GM18499 (cell line): ENCODE measurements at regions not wholly inside any gene's neighbourhood (a gene's known extent, or its start where the extent isn't known, plus 50 kb on each side); places are given as distances from the start of the nearest gene placed in this dataset.

Source experiments
- ATAC-seq: cut with Tn5 transposase; IDR thresholded peaks from one replicate; pipeline ENCODE4 v1.9.1; 2021; ENCODE audit warnings: moderate number of reproducible peaks; ENCODE audit not compliant: insufficient read depth, unreplicated experiment

- ATAC-seq = no peak
Observed at GRCh38 chr18:78564030-78564429, 415.6 kb upstream of the SALL3 start.

GRCh38 chr18:78564518-78564917, 415.1 kb upstream of the SALL3 start:
- no peak for ATAC-seq

GRCh38 chr18:78565240-78565639, 414.4 kb upstream of the SALL3 start:
- no peak for ATAC-seq

DNA sequence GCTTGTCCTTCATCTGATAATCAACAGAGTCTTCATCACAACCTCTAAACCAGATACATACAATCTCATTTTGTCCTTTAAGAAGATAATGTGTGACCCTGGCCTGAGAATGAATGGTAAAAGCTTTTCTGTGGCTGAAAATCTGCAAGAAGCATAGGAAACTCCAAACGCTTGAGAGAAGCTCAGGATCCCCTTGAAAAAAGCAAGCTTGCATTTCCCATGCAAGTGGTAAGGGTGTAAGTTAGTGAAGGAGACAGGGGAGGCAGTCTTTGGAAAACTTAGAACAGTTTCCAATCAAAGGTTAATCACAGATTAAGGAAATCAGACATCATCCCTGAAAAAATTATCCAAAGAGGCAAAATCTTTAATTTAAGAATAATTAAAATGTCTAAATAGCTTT, 413.6 kb upstream of the SALL3 start:
- no peak for ATAC-seq

DNA sequence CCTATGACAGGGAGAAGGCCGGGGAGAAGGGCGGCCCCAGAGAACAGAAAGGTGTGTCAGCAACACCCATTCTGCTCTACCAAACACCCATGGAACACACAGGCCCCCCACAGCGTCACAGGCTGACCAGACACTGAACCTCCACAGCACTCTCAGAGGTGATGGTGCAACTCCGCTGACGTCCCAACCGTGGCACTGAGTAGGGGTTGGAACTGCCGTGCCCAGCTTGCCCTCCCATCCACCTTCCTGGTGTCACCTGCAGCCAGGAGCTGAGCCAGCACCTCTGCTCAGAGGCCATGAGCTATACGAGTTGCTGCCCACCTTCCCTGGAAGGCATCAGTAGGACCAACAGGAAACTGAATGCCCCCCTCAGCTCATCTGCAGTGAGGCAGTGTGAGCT, 412.9 kb upstream of the SALL3 start:
- no peak for ATAC-seq

DNA sequence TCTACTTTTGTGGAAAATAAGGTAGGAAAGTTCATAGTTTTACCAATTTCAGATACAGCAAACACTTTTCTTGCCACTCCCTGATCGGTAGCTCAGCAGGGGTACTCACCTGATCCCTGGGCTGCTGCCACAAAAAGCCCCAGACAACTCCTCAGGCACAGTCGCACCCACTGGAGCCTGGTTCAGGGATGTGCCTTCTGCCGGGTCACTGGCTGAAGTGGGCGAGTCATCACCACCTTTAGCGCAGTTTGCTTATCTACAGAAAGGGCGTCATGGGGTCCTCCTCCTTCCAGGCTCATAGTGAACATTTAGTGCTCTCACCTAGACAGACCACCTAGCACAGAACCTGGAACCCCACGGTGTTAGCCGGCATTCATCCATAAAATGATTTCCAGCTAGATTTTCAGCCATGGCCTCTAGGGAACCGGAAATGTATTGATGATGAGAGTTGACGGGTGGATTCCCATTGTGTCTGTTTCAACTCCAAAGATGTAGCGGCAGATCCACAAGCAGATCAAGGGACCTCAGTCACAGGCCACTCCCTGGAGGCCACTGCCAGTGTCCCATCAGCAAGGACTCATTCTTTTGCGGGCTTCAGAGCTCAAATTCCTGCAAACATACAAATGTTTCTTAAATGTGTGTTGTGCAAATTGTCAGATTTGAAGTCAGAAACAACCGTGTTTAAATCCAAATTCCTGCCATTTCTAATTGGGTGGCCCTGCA, 408.4 kb upstream of the SALL3 start:
- no peak for ATAC-seq

GRCh38 chr18:78571831-78572347, 407.7 kb upstream of the SALL3 start:
- no peak for ATAC-seq

DNA sequence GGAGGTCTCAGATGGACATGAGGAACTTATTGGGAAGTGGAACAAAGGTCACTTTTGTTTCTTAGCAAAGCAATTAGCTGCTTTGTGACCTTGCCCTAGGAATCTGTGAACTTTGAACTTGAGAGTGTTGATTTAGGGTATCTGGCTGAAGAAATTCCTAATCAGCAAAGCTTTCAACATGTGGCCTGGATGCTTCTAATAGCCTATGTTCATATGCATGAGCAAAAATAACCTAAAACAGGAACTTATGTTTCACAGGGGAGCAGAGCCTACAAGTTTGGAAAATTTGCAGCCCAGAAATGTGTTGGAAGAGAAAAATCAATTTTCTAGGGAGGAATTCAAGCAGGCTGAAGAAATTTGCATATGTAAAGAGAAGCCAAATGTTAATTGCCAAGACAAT, 405.8 kb upstream of the SALL3 start:
- ATAC-seq = no peak

- no peak for ATAC-seq
Observed at GRCh38 chr18:78576967-78577366, 402.7 kb upstream of the SALL3 start.

GRCh38 chr18:78579449-78579848, 400.2 kb upstream of the SALL3 start:
- ATAC-seq = no peak

DNA sequence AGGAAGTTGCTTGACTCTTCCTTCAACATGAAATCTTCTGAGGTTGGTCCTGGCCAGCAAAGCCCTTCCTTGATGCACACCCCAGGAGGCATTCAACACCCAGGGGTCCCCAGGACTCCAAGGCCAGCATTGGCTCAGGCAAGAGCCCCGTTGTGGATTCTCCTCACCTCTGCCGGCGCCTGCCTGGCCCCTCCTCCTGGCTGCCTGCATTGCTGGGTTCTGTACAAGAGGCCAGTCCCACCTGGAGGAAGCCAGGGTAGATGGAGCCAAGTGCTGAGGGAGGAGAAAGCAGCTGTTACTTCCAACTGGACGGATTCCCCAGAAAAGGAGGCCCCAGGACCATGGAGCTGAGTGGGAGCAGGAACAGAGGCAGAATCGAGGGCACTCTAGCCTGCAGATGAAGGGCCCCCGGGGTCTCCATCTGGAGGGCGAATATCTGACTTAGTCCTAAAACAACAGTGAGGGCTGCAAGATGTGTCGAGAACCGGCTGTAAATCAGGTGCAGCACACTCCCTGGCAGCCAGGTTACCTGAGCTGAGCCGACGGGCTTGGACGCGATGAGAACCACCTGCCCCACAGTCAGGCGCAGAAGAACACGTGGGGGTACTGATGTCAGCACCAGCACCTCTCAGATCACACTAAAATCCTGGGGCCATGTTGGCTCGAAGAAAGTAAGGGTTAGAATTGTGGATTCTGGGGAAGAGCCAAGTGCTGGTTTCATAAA, 399.6 kb upstream of the SALL3 start:
- no peak for ATAC-seq

GRCh38 chr18:78580835-78581339, 398.7 kb upstream of the SALL3 start:
- ATAC-seq = no peak

GRCh38 chr18:78582181-78582709, 397.4 kb upstream of the SALL3 start:
- no peak for ATAC-seq

- no peak for ATAC-seq
Observed at GRCh38 chr18:78582898-78583738, 396.5 kb upstream of the SALL3 start.

GRCh38 chr18:78583739-78584458, 395.7 kb upstream of the SALL3 start:
- no peak for ATAC-seq

DNA sequence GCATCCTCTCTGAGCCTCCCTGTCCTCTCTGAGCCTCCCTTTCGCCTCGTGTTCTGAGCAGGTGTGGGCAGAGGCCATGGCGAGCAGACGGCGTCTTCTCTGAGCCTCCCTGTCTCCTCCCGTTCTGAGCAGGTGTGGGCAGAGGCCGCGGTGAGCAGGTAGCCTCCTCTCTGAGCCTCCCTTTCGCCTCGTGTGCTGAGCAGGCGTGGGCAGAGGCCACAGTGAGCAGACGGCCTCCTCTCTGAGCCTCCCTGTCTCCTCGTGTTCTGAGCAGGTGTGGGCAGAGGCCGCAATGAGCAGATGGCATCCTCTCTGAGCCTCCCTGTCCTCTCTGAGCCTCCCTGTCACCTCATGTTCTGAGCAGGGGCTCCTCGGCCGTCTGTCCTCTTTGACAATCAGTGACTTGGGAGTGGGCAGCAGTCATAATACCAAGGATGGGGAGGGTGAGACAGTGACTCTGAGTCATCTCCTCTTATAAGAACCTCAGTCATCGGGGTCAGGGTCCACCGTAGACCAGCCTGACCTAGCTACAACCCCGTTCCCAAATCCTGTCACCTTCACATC, 395.1 kb upstream of the SALL3 start:
- no peak for ATAC-seq

DNA sequence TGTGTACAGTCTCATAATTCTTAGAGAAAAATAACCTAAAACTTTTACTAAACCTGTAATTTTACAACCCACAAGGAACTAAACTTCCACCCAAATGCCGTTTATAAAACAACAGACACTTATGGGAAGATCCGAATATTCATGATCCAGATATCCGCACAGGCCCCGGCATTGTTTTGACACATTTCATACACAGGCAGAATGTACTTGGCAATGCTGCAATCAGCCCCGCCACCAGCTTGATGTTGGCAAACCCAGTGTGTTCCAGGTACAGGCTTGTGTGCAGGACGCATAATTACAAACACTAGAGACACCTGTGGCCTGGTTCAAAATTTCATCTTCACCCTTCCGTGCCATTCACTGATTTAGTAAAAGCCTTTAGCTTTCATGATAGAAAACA, 393.0 kb upstream of the SALL3 start:
- no peak for ATAC-seq

GRCh38 chr18:78587096-78587495, 392.5 kb upstream of the SALL3 start:
- no peak for ATAC-seq
